ENCODE measurements at regions not wholly inside any gene's neighbourhood (a gene's known extent, or its start where the extent isn't known, plus 50 kb on each side); places are given as distances from the start of the nearest gene placed in this dataset.

GRCh38 chr2:43121580-43122314 lies 104.7 kb downstream of the ZFP36L2 start:
- H3K4me1 Mint-ChIP-seq (ENCODE audit: low read depth in 2 of 2): peaks cover 0 to 6% of the 10 kb centered on the region in 2 donors
- peak overlapping the region in 1 of 2 donors; percentile 67 for H3K27ac Mint-ChIP-seq
- no peak overlapping the region for H3K4me3 Mint-ChIP-seq
- ATAC-seq (replicated peaks): no peak
- H3K27me3 Mint-ChIP-seq: no peaks in the 10 kb centered on the region
- no peak for DNase-seq
- H3K9me3 Mint-ChIP-seq: peaks cover 0 to 1% of the 10 kb centered on the region in 2 donors
- H3K36me3 Mint-ChIP-seq (ENCODE audit: insufficient read depth): no peaks in the 10 kb centered on the region

GRCh38 chr2:43119303-43119702 lies 107.1 kb downstream of the ZFP36L2 start:
- H3K27ac Mint-ChIP-seq: no peak overlapping the region
- ATAC-seq (replicated peaks) (no peak), DNase-seq (no peak)
- no peaks in the 10 kb centered on the region for H3K27me3 Mint-ChIP-seq
- no peak overlapping the region for H3K4me3 Mint-ChIP-seq
- peaks cover 8 to 14% of the 10 kb centered on the region in 2 donors for H3K4me1 Mint-ChIP-seq (ENCODE audit: low read depth in 2 of 2)
- H3K9me3 Mint-ChIP-seq: peaks cover 0 to 1% of the 10 kb centered on the region in 2 donors
- H3K36me3 Mint-ChIP-seq (ENCODE audit: insufficient read depth): no peaks in the 10 kb centered on the region

- Mint-ChIP-seq H3K27ac (no peak overlapping the region), H3K4me1 (ENCODE audit: low read depth in 2 of 2) (peaks cover 8 to 9% of the 10 kb centered on the region in 2 donors), H3K27me3 (no peaks in the 10 kb centered on the region), H3K9me3 (peaks cover 0 to 1% of the 10 kb centered on the region in 2 donors), H3K4me3 (no peak overlapping the region), H3K36me3 (ENCODE audit: insufficient read depth) (no peaks in the 10 kb centered on the region)
- no peak for DNase-seq
- ATAC-seq (replicated peaks): no peak
Measured at GRCh38 chr2:43117521-43118143, 108.8 kb downstream of the ZFP36L2 start.

GRCh38 chr2:43116988-43117387 lies 109.4 kb downstream of the ZFP36L2 start:
- Mint-ChIP-seq H3K36me3 (ENCODE audit: insufficient read depth) (no peaks in the 10 kb centered on the region), H3K4me1 (ENCODE audit: low read depth in 2 of 2) (peaks cover 8 to 9% of the 10 kb centered on the region in 2 donors), H3K27me3 (no peaks in the 10 kb centered on the region), H3K4me3 (no peak overlapping the region), H3K9me3 (peaks cover 0 to 1% of the 10 kb centered on the region in 2 donors), H3K27ac (no peak overlapping the region)
- DNase-seq: no peak
- ATAC-seq (replicated peaks): no peak

GRCh38 chr2:43115881-43116280 lies 110.5 kb downstream of the ZFP36L2 start:
- no peak overlapping the region for H3K27ac Mint-ChIP-seq
- ATAC-seq (replicated peaks) (no peak), DNase-seq (no peak)
- H3K36me3 Mint-ChIP-seq (ENCODE audit: insufficient read depth): no peaks in the 10 kb centered on the region
- H3K4me3 Mint-ChIP-seq: no peak overlapping the region
- H3K9me3 Mint-ChIP-seq: peaks cover 0 to 1% of the 10 kb centered on the region in 2 donors
- no peaks in the 10 kb centered on the region for H3K27me3 Mint-ChIP-seq
- peaks cover 8 to 9% of the 10 kb centered on the region in 2 donors for H3K4me1 Mint-ChIP-seq (ENCODE audit: low read depth in 2 of 2)

GRCh38 chr2:43114210-43114609 lies 112.2 kb downstream of the ZFP36L2 start:
- no peaks in the 10 kb centered on the region for H3K36me3 Mint-ChIP-seq (ENCODE audit: insufficient read depth)
- DNase-seq (no peak), ATAC-seq (replicated peaks) (no peak)
- H3K9me3 Mint-ChIP-seq: peaks cover 0 to 1% of the 10 kb centered on the region in 2 donors
- H3K4me3 Mint-ChIP-seq: no peak overlapping the region
- H3K4me1 Mint-ChIP-seq (ENCODE audit: low read depth in 2 of 2): peaks cover 8 to 9% of the 10 kb centered on the region in 2 donors
- H3K27me3 Mint-ChIP-seq: no peaks in the 10 kb centered on the region
- peak overlapping the region; percentile 9 to 44 for H3K27ac Mint-ChIP-seq

- DNase-seq (no peak), ATAC-seq (replicated peaks) (no peak)
- Mint-ChIP-seq H3K4me3 (no peak overlapping the region), H3K27ac (no peak overlapping the region), H3K4me1 (ENCODE audit: low read depth in 2 of 2) (peaks cover 8 to 9% of the 10 kb centered on the region in 2 donors), H3K36me3 (ENCODE audit: insufficient read depth) (no peaks in the 10 kb centered on the region), H3K27me3 (no peaks in the 10 kb centered on the region), H3K9me3 (no peaks in the 10 kb centered on the region)
Measured at GRCh38 chr2:43111788-43112554, 114.4 kb downstream of the ZFP36L2 start.

GRCh38 chr2:43110442-43110871 lies 115.9 kb downstream of the ZFP36L2 start:
- DNase-seq: no peak
- no peaks in the 10 kb centered on the region for H3K36me3 Mint-ChIP-seq (ENCODE audit: insufficient read depth)

GRCh38 chr2:43109261-43109743 lies 117.1 kb downstream of the ZFP36L2 start:
- H3K27me3 Mint-ChIP-seq: no peaks in the 10 kb centered on the region
- H3K4me1 Mint-ChIP-seq (ENCODE audit: low read depth in 2 of 2): peaks cover 0 to 5% of the 10 kb centered on the region in 2 donors
- H3K9me3 Mint-ChIP-seq: no peaks in the 10 kb centered on the region
- peak overlapping the region in 1 of 2 donors; percentile 19 for H3K27ac Mint-ChIP-seq
- no peaks in the 10 kb centered on the region for H3K36me3 Mint-ChIP-seq (ENCODE audit: insufficient read depth)
- ATAC-seq (replicated peaks) (no peak), DNase-seq (no peak)
- no peak overlapping the region for H3K4me3 Mint-ChIP-seq

More at GRCh38 chr2:43110442-43110871, 115.9 kb downstream of the ZFP36L2 start:
- Mint-ChIP-seq H3K27ac (no peak overlapping the region), H3K4me3 (no peak overlapping the region), H3K27me3 (no peaks in the 10 kb centered on the region), H3K4me1 (ENCODE audit: low read depth in 2 of 2) (peaks cover 8 to 10% of the 10 kb centered on the region in 2 donors), H3K9me3 (no peaks in the 10 kb centered on the region)
- no peak for ATAC-seq (replicated peaks)

- no peaks in the 10 kb centered on the region for H3K9me3 Mint-ChIP-seq
- no peaks in the 10 kb centered on the region for H3K36me3 Mint-ChIP-seq (ENCODE audit: insufficient read depth)
- peaks cover 0 to 6% of the 10 kb centered on the region in 2 donors for H3K4me1 Mint-ChIP-seq (ENCODE audit: low read depth in 2 of 2)
- H3K27me3 Mint-ChIP-seq: no peaks in the 10 kb centered on the region
- no peak for ATAC-seq (replicated peaks)
- DNase-seq: no peak
- no peak overlapping the region for H3K4me3 Mint-ChIP-seq
- no peak overlapping the region for H3K27ac Mint-ChIP-seq
Measured at GRCh38 chr2:43107679-43108078, 118.7 kb downstream of the ZFP36L2 start.

GRCh38 chr2:43106559-43107527 lies 119.6 kb downstream of the ZFP36L2 start:
- H3K27me3 Mint-ChIP-seq: no peaks in the 10 kb centered on the region
- peaks cover 0 to 9% of the 10 kb centered on the region in 2 donors for H3K4me1 Mint-ChIP-seq (ENCODE audit: low read depth in 2 of 2)
- H3K36me3 Mint-ChIP-seq (ENCODE audit: insufficient read depth): no peaks in the 10 kb centered on the region
- H3K9me3 Mint-ChIP-seq: no peaks in the 10 kb centered on the region
- peak; percentile 21 for ATAC-seq (replicated peaks)
- H3K4me3 Mint-ChIP-seq: no peak overlapping the region
- peak overlapping the region; percentile 19 to 63 for H3K27ac Mint-ChIP-seq
- DNase-seq: no peak

GRCh38 chr2:43105586-43106558 lies 120.5 kb downstream of the ZFP36L2 start:
- Mint-ChIP-seq H3K36me3 (ENCODE audit: insufficient read depth) (no peaks in the 10 kb centered on the region), H3K4me1 (ENCODE audit: low read depth in 2 of 2) (peaks cover 0 to 10% of the 10 kb centered on the region in 2 donors), H3K27me3 (no peaks in the 10 kb centered on the region), H3K9me3 (no peaks in the 10 kb centered on the region), H3K27ac (peak overlapping the region in 1 of 2 donors; percentile 63), H3K4me3 (no peak overlapping the region)
- DNase-seq (no peak), ATAC-seq (replicated peaks) (peak; percentile 26)

Data from effector memory CD8-positive, alpha-beta T cell (primary cell).